ENCODE measurements at regions not wholly inside any gene's neighbourhood (a gene's known extent, or its start where the extent isn't known, plus 50 kb on each side); places are given as distances from the start of the nearest gene placed in this dataset.

DNA sequence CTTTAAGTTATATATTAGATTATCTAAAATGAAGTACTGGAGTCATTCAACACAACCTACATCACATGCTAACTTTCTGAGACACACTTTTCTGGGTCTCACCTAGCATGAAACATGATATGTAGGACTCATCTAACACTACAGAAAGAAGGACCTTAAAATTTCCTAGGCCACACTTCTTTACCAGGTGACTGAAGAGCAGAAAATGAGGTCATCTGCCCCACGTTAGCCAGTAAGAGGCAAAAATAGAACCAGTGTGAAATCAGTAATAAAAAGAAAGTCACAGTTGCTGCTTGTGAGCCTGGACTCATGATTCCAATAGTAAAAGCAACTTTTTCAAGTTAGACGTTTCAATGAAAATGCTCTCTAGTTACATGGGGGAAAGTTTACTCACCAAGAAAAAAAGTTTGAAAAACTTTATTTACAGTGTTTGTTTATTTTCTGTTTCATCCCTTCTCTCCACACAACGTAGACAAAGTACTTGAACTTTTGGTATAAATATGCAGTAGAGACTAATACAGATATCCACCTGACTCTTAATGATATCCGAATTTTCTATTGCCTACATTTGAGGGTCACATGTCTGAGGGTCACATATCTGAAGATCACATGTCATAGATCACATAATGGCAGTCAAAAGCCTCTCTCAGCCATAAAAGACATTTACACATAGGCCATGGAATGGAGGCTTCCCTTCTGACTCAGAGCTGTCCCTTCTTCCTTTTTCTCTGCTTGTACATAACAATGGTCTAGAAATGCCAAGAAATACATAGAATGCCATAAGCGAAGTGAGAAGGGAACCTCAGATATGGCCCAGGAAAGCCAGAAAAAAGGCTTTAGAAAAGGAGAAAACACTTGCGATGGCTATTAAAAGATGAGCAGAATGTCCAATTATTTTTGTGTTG, 362.9 kb downstream of the ZEB2 start:
- Histone ChIP-seq H3K27me3 (ENCODE audit: control insufficient read depth, insufficient read depth, low read length) (no peaks in the 10 kb centered on the region), H3K27ac (ENCODE audit: low read length) (no peak overlapping the region), H3K4me3 (ENCODE audit: low read length) (no peak overlapping the region), H3K9me3 (ENCODE audit: control insufficient read depth, insufficient read depth, low read length) (no peaks in the 10 kb centered on the region), H3K36me3 (ENCODE audit: control insufficient read depth, insufficient read depth, low read length) (no peaks in the 10 kb centered on the region), H3K4me1 (ENCODE audit: control insufficient read depth, insufficient read depth, low read length) (no peaks in the 10 kb centered on the region)
- TF ChIP-seq, protein P1, sequence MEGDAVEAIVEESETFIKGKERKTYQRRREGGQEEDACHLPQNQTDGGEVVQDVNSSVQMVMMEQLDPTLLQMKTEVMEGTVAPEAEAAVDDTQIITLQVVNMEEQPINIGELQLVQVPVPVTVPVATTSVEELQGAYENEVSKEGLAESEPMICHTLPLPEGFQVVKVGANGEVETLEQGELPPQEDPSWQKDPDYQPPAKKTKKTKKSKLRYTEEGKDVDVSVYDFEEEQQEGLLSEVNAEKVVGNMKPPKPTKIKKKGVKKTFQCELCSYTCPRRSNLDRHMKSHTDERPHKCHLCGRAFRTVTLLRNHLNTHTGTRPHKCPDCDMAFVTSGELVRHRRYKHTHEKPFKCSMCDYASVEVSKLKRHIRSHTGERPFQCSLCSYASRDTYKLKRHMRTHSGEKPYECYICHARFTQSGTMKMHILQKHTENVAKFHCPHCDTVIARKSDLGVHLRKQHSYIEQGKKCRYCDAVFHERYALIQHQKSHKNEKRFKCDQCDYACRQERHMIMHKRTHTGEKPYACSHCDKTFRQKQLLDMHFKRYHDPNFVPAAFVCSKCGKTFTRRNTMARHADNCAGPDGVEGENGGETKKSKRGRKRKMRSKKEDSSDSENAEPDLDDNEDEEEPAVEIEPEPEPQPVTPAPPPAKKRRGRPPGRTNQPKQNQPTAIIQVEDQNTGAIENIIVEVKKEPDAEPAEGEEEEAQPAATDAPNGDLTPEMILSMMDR (IDR thresholded peaks at IDR 0.05) = no peak
- no peak overlapping the region for H3K4me3 Mint-ChIP-seq
- intact Hi-C loops (cut with micrococcal nuclease) = no loop called here
- 91% methylated on average over 4 of the region's 6 CpGs for WGBS (ENCODE audit: insufficient coverage)
- H3K27ac Mint-ChIP-seq = no peak overlapping the region
- H3K9me3 Mint-ChIP-seq = no peaks in the 10 kb centered on the region
- H3K27me3 Mint-ChIP-seq (ENCODE audit: low read depth in 2 of 2) = no peaks in the 10 kb centered on the region
- peaks cover 8 to 9% of the 10 kb centered on the region in 2 donors for H3K4me1 Mint-ChIP-seq
- DNase-seq = no peak
- ATAC-seq = peak in 1 of 3 donors; percentile 44
- H3K36me3 Mint-ChIP-seq = no peaks in the 10 kb centered on the region

DNA sequence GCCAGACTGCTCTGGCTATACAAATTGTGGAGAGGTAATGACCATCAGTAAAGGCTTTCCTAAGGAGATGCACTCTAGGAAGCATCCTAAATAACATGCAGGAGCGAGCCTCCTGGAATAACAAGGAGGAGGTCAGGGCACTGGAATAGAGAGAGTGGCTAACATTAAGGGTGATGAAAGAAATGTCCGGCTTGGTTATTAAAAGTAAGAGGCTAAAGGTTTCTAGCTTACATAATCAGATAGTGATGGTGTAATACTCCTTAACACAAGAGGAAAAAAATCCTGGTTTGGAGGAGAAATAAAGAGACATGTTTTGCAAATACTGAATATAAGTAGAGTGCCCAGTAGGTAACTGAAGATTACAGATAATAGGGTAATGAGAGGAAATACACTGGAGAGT, 365.7 kb downstream of the ZEB2 start:
- Mint-ChIP-seq H3K9me3 (no peaks in the 10 kb centered on the region), H3K27ac (no peak overlapping the region), H3K36me3 (no peaks in the 10 kb centered on the region), H3K4me1 (peaks cover 8 to 9% of the 10 kb centered on the region in 2 donors), H3K4me3 (no peak overlapping the region), H3K27me3 (ENCODE audit: low read depth in 2 of 2) (no peaks in the 10 kb centered on the region)
- Histone ChIP-seq H3K27me3 (ENCODE audit: control insufficient read depth, insufficient read depth, low read length) (no peaks in the 10 kb centered on the region), H3K4me3 (ENCODE audit: low read length) (no peak overlapping the region), H3K36me3 (ENCODE audit: control insufficient read depth, insufficient read depth, low read length) (no peaks in the 10 kb centered on the region), H3K27ac (ENCODE audit: low read length) (no peak overlapping the region), H3K4me1 (ENCODE audit: control insufficient read depth, insufficient read depth, low read length) (no peaks in the 10 kb centered on the region), H3K9me3 (ENCODE audit: control insufficient read depth, insufficient read depth, low read length) (no peaks in the 10 kb centered on the region)
- TF ChIP-seq, protein P1 (IDR thresholded peaks at IDR 0.05) = no peak
- WGBS (ENCODE audit: insufficient coverage) = 88% methylated on average over 2 of the region's 2 CpGs
- ATAC-seq (no peak), DNase-seq (no peak)
- intact Hi-C loops (cut with micrococcal nuclease) = no loop called here

DNA sequence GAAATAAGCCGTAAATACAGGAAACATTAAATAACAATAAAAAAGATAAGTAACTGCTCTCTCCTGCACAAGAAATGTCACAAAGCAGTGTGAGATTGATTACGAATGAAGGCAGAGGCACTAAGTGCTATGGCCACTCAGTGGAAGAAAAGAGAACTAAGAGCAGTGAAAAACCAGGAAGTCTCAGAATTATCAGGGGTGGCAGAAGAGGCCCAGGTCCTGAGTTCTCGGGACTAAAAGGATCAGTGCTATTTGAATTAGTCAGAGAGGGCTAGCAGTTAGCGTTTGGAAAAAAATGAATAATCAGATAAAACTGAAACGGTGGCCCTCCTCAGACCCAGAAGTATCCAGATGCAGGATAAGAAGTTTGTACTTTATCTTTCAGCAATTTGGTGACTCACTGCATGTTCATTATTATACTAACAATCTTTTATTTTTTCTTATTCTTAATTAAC, 367.1 kb downstream of the ZEB2 start:
- H3K4me1 ChIP-seq (ENCODE audit: control insufficient read depth, insufficient read depth, low read length) = no peaks in the 10 kb centered on the region
- H3K27ac ChIP-seq (ENCODE audit: low read length) = no peak overlapping the region
- WGBS (ENCODE audit: insufficient coverage) = 29% methylated on average over 4 of the region's 5 CpGs
- intact Hi-C loops (cut with micrococcal nuclease) = no loop called here
- DNase-seq = no peak
- no peak overlapping the region for H3K4me3 ChIP-seq (ENCODE audit: low read length)
- TF ChIP-seq, protein P1 (IDR thresholded peaks at IDR 0.05) = no peak
- Mint-ChIP-seq H3K27ac (no peak overlapping the region), H3K4me3 (no peak overlapping the region), H3K4me1 (peaks cover 8 to 9% of the 10 kb centered on the region in 2 donors), H3K9me3 (no peaks in the 10 kb centered on the region), H3K36me3 (no peaks in the 10 kb centered on the region), H3K27me3 (ENCODE audit: low read depth in 2 of 2) (no peaks in the 10 kb centered on the region)
- no peaks in the 10 kb centered on the region for H3K9me3 ChIP-seq (ENCODE audit: control insufficient read depth, insufficient read depth, low read length)
- no peaks in the 10 kb centered on the region for H3K27me3 ChIP-seq (ENCODE audit: control insufficient read depth, insufficient read depth, low read length)
- no peak for ATAC-seq
- H3K36me3 ChIP-seq (ENCODE audit: control insufficient read depth, insufficient read depth, low read length) = no peaks in the 10 kb centered on the region

Measured in natural killer cell (primary cell).